ENCODE measurements at regions not wholly inside any gene's neighbourhood (a gene's known extent, or its start where the extent isn't known, plus 50 kb on each side); places are given as distances from the start of the nearest gene placed in this dataset.

GRCh38 chr10:27622596-27622995, 118.5 kb downstream of the RAB18 start:
- TF ChIP-seq, protein P1, sequence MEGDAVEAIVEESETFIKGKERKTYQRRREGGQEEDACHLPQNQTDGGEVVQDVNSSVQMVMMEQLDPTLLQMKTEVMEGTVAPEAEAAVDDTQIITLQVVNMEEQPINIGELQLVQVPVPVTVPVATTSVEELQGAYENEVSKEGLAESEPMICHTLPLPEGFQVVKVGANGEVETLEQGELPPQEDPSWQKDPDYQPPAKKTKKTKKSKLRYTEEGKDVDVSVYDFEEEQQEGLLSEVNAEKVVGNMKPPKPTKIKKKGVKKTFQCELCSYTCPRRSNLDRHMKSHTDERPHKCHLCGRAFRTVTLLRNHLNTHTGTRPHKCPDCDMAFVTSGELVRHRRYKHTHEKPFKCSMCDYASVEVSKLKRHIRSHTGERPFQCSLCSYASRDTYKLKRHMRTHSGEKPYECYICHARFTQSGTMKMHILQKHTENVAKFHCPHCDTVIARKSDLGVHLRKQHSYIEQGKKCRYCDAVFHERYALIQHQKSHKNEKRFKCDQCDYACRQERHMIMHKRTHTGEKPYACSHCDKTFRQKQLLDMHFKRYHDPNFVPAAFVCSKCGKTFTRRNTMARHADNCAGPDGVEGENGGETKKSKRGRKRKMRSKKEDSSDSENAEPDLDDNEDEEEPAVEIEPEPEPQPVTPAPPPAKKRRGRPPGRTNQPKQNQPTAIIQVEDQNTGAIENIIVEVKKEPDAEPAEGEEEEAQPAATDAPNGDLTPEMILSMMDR (optimal IDR thresholded peaks at IDR 0.05 in 1 of 3, IDR thresholded peaks at IDR 0.05 in 1 of 3, conservative IDR thresholded peaks at IDR 0.05 in 1 of 3; ENCODE audit: extremely low read depth in 1 of 3, insufficient read depth in 2 of 3, low read length in 3 of 3), result no peak
- no peak for TF ChIP-seq EZH2 (IDR thresholded peaks at IDR 0.05; ENCODE audit: low read length)

Data from keratinocyte (primary cell).